MM.1S (cell line): ENCODE measurements at regions not wholly inside any gene's neighbourhood (a gene's known extent, or its start where the extent isn't known, plus 50 kb on each side); places are given as distances from the start of the nearest gene placed in this dataset.

ENCODE experiments used
- CTCF ChIP-seq: fragments of 300-600 bp; sonication (generic); IDR thresholded peaks from 2 replicates; pipeline ENCODE4 v1.5.1; 2016; ENCODE audit warnings: antibody characterized with exemption, low read length, mixed read lengths
- EZH2 ChIP-seq: fragments of 300-600 bp; sonication (generic); optimal IDR thresholded peaks from 2 replicates; pipeline ENCODE3; 2017; ENCODE audit warnings: low read depth, mild to moderate bottlenecking, antibody characterized with exemption, low read length, mixed read lengths

- TF ChIP-seq CTCF, result no peak
- TF ChIP-seq EZH2, result no peak
Measured at GRCh38 chr12:84791444-84791843, 121.2 kb downstream of the SLC6A15 start.
